NCI-H2171 (cell line): ENCODE measurements at regions not wholly inside any gene's neighbourhood (a gene's known extent, or its start where the extent isn't known, plus 50 kb on each side); places are given as distances from the start of the nearest gene placed in this dataset.
"Not testable (repeated sequence)": the region's sequence is repeated elsewhere in the genome, so short reads cannot be mapped to it uniquely, and the experiment has no call there.

Source experiments
- DNase-seq: peaks from one replicate; lab custom pipeline; 2025; lab: John Stamatoyannopoulos, UW

- no peak for DNase-seq
Measured at GRCh38 chr5:72651109-72651508, 143.9 kb upstream of the ZNF366 start.

- DNase-seq, result no peak
Measured at GRCh38 chr5:72649449-72649848, 142.2 kb upstream of the ZNF366 start.

- peak; percentile 4 for DNase-seq
Measured at GRCh38 chr5:72648480-72648879, 141.3 kb upstream of the ZNF366 start.

- DNase-seq, result no peak
Measured at GRCh38 chr5:72647806-72648205, 140.6 kb upstream of the ZNF366 start.

- DNase-seq, result no peak
Measured at GRCh38 chr5:72646246-72646866, 139.1 kb upstream of the ZNF366 start.

- no peak for DNase-seq
Measured at GRCh38 chr5:72645064-72645846, 138.0 kb upstream of the ZNF366 start.

- no peak for DNase-seq
Measured at GRCh38 chr5:72644296-72644695, 137.1 kb upstream of the ZNF366 start.

GRCh38 chr5:72641164-72641563 is 134.0 kb upstream of the ZNF366 start:
- no peak for DNase-seq

GRCh38 chr5:72637058-72637457 is 129.8 kb upstream of the ZNF366 start:
- DNase-seq, result no peak

- not testable (repeated sequence) for DNase-seq
Measured at GRCh38 chr5:72636565-72636964, 129.4 kb upstream of the ZNF366 start.

- DNase-seq, result no peak
Measured at GRCh38 chr5:72634444-72634843, 127.2 kb upstream of the ZNF366 start.

GRCh38 chr5:72633649-72634048 is 126.4 kb upstream of the ZNF366 start:
- DNase-seq, result no peak

- no peak for DNase-seq
Measured at GRCh38 chr5:72633041-72633445, 125.8 kb upstream of the ZNF366 start.

GRCh38 chr5:72630721-72631120 is 123.5 kb upstream of the ZNF366 start:
- DNase-seq, result no peak

- no peak for DNase-seq
Measured at GRCh38 chr5:72630081-72630480, 122.9 kb upstream of the ZNF366 start.

GRCh38 chr5:72628771-72629371 is 121.7 kb upstream of the ZNF366 start:
- no peak for DNase-seq

- no peak for DNase-seq
Measured at GRCh38 chr5:72625332-72625731, 118.1 kb upstream of the ZNF366 start.

GRCh38 chr5:72624641-72625236 is 117.5 kb upstream of the ZNF366 start:
- DNase-seq, result no peak

GRCh38 chr5:72623936-72624335 is 116.7 kb upstream of the ZNF366 start:
- DNase-seq, result no peak

GRCh38 chr5:72623323-72623722 is 116.1 kb upstream of the ZNF366 start:
- DNase-seq, result no peak

GRCh38 chr5:72622170-72622760 is 115.1 kb upstream of the ZNF366 start:
- DNase-seq, result no peak

GRCh38 chr5:72621576-72621975 is 114.4 kb upstream of the ZNF366 start:
- no peak for DNase-seq

- no peak for DNase-seq
Measured at GRCh38 chr5:72619677-72620076, 112.5 kb upstream of the ZNF366 start.
